HS-27A (cell line): ENCODE measurements at regions not wholly inside any gene's neighbourhood (a gene's known extent, or its start where the extent isn't known, plus 50 kb on each side); places are given as distances from the start of the nearest gene placed in this dataset.

Source experiments
- DNase-seq: peaks from one replicate; pipeline ENCODE4 v3.0.0-alpha.2; 2012; ENCODE audit warnings: low read depth, missing footprints

GRCh38 chr11:82373781-82374542 is 359.7 kb downstream of the FAM181B start:
- no peak for DNase-seq

- no peak for DNase-seq
These were observed 368.3 kb downstream of the FAM181B start for GRCh38 chr11:82365351-82365750.

- DNase-seq = no peak
These were observed 377.3 kb downstream of the FAM181B start for GRCh38 chr11:82356316-82356715.

- no peak for DNase-seq
These were observed 378.3 kb downstream of the FAM181B start for GRCh38 chr11:82355313-82355823.

GRCh38 chr11:82326853-82327252 is 406.8 kb downstream of the FAM181B start:
- no peak for DNase-seq

- DNase-seq = no peak
These were observed 412.5 kb downstream of the FAM181B start for GRCh38 chr11:82321206-82321605.

- DNase-seq = no peak
These were observed 418.6 kb downstream of the FAM181B start for GRCh38 chr11:82315093-82315492.

GRCh38 chr11:82308979-82309378 is 424.7 kb downstream of the FAM181B start:
- DNase-seq = no peak

GRCh38 chr11:82305123-82305522 is 428.5 kb downstream of the FAM181B start:
- DNase-seq = no peak

- no peak for DNase-seq
These were observed 430.0 kb downstream of the FAM181B start for GRCh38 chr11:82303671-82304070.

GRCh38 chr11:82288471-82288870 is 445.2 kb downstream of the FAM181B start:
- no peak for DNase-seq

- no peak for DNase-seq
These were observed 462.8 kb downstream of the FAM181B start for GRCh38 chr11:82270870-82271269.

- no peak for DNase-seq
These were observed 465.0 kb downstream of the FAM181B start for GRCh38 chr11:82268627-82269026.

GRCh38 chr11:82267186-82267585 is 466.5 kb downstream of the FAM181B start:
- DNase-seq = no peak

- DNase-seq = no peak
These were observed 472.3 kb downstream of the FAM181B start for GRCh38 chr11:82261367-82261766.

- DNase-seq = no peak
These were observed 483.6 kb downstream of the FAM181B start for GRCh38 chr11:82250047-82250446.

- no peak for DNase-seq
These were observed 486.7 kb downstream of the FAM181B start for GRCh38 chr11:82246926-82247325.

- DNase-seq = no peak
These were observed 494.2 kb downstream of the FAM181B start for GRCh38 chr11:82239498-82239897.

- no peak for DNase-seq
These were observed 499.4 kb downstream of the FAM181B start for GRCh38 chr11:82234256-82234655.

GRCh38 chr11:82233201-82233600 is 500.5 kb downstream of the FAM181B start:
- no peak for DNase-seq

GRCh38 chr11:82229341-82229740 is 504.3 kb downstream of the FAM181B start:
- no peak for DNase-seq

GRCh38 chr11:82225930-82226329 is 507.7 kb downstream of the FAM181B start:
- DNase-seq = no peak

GRCh38 chr11:82225502-82225901 is 508.2 kb downstream of the FAM181B start:
- DNase-seq = no peak
